GM21526 (cell line): ENCODE measurements at regions not wholly inside any gene's neighbourhood (a gene's known extent, or its start where the extent isn't known, plus 50 kb on each side); places are given as distances from the start of the nearest gene placed in this dataset.

ENCODE experiments used
- ATAC-seq: cut with Tn5 transposase; IDR thresholded peaks from one replicate; pipeline ENCODE4 v1.9.1; 2021; ENCODE audit warnings: moderate library complexity; ENCODE audit not compliant: unreplicated experiment, low FRiP score

GRCh38 chrX:46447384-46447783 is 97.8 kb downstream of the ZNF674 start:
- peak; percentile 41 for ATAC-seq

GRCh38 chrX:46446727-46447378 is 98.4 kb downstream of the ZNF674 start:
- peak; percentile 94 for ATAC-seq

- no peak for ATAC-seq
Observed at GRCh38 chrX:46444011-46444410, 101.2 kb downstream of the ZNF674 start.

GRCh38 chrX:46436744-46437143 is 108.5 kb downstream of the ZNF674 start:
- ATAC-seq, result no peak

- ATAC-seq, result no peak
Observed at GRCh38 chrX:46433892-46434291, 111.3 kb downstream of the ZNF674 start.

- no peak for ATAC-seq
Observed at GRCh38 chrX:46408553-46409407, 136.4 kb downstream of the ZNF674 start.

GRCh38 chrX:46407753-46408130 is 137.5 kb downstream of the ZNF674 start:
- ATAC-seq, result no peak

- no peak for ATAC-seq
Observed at GRCh38 chrX:46407036-46407752, 138.0 kb downstream of the ZNF674 start.

- ATAC-seq, result no peak
Observed at GRCh38 chrX:46404774-46405173, 140.4 kb downstream of the ZNF674 start.

- ATAC-seq, result no peak
Observed at GRCh38 chrX:46400530-46401443, 144.4 kb downstream of the ZNF674 start.

- ATAC-seq, result no peak
Observed at GRCh38 chrX:46398874-46399273, 146.3 kb downstream of the ZNF674 start.

GRCh38 chrX:46398126-46398525 is 147.1 kb downstream of the ZNF674 start:
- ATAC-seq, result no peak

- no peak for ATAC-seq
Observed at GRCh38 chrX:46386511-46386910, 158.7 kb downstream of the ZNF674 start.

GRCh38 chrX:46383006-46383405 is 162.2 kb downstream of the ZNF674 start:
- ATAC-seq, result no peak

GRCh38 chrX:46382595-46382994 is 162.6 kb downstream of the ZNF674 start:
- no peak for ATAC-seq

GRCh38 chrX:46381630-46382029 is 163.6 kb downstream of the ZNF674 start:
- ATAC-seq, result no peak

- no peak for ATAC-seq
Observed at GRCh38 chrX:46380148-46380752, 165.0 kb downstream of the ZNF674 start.

- ATAC-seq, result no peak
Observed at GRCh38 chrX:46376246-46376885, 168.9 kb downstream of the ZNF674 start.

- no peak for ATAC-seq
Observed at GRCh38 chrX:46375831-46376230, 169.4 kb downstream of the ZNF674 start.
